DMS53 treated with DMSO at 0.1 percent for 48 hours (cell line): ENCODE measurements at regions not wholly inside any gene's neighbourhood (a gene's known extent, or its start where the extent isn't known, plus 50 kb on each side); places are given as distances from the start of the nearest gene placed in this dataset.
"Not testable (repeated sequence)": the region's sequence is repeated elsewhere in the genome, so short reads cannot be mapped to it uniquely, and the experiment has no call there.

Source experiments
- DNase-seq: peaks from one replicate; lab custom pipeline; 2025; ENCODE audit not compliant: unreplicated experiment; lab: John Stamatoyannopoulos, UW

DNA sequence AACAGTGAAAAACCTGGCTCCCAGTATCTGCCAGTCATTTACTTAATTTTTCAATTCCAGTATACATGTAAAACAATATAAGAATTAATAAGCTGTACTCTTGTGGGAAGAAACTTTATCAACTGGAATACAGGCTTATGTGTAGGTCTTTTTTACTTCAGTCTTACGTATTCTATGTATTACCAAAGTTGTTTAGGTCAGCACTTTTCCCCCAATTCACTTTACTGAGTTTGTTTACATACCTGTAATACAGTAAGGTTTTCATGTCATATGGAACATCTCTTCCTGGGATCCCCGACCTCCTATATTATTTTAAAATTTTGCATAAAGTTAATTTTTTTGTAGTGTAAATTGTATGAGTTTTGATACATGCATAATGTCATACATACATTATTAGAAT is 181.8 kb upstream of the OLFM3 start:
- no peak for DNase-seq

- peak; percentile 58 for DNase-seq
Observed at GRCh38 chr1:102174259-102174863, 177.6 kb upstream of the OLFM3 start.

GRCh38 chr1:102172200-102172599 is 175.5 kb upstream of the OLFM3 start:
- DNase-seq = no peak

- no peak for DNase-seq
Observed at GRCh38 chr1:102163799-102164198, 167.1 kb upstream of the OLFM3 start.

- no peak for DNase-seq
Observed at GRCh38 chr1:102151242-102151641, 154.5 kb upstream of the OLFM3 start.

- no peak for DNase-seq
Observed at GRCh38 chr1:102120910-102121309, 124.2 kb upstream of the OLFM3 start.

GRCh38 chr1:102118150-102118549 is 121.4 kb upstream of the OLFM3 start:
- no peak for DNase-seq

DNA sequence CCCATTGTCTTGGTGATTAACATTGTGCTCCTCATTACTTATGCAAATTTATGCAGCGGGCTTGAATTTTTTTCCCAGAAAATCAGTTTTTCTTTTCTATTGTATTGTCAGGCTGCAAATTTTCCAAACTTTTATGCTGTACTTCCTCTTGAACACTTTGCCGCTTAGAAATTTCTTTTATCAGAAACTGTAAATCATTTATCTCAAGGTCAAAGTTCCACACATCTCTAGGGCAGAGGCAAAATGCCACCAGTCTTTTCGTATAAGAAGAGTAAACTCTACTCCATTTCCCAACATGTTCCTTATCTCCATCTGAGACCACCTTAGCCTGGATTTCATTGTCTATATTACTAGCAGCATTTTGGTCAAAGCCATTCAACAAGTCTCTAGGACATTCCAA is 113.9 kb upstream of the OLFM3 start:
- DNase-seq = no peak

DNA sequence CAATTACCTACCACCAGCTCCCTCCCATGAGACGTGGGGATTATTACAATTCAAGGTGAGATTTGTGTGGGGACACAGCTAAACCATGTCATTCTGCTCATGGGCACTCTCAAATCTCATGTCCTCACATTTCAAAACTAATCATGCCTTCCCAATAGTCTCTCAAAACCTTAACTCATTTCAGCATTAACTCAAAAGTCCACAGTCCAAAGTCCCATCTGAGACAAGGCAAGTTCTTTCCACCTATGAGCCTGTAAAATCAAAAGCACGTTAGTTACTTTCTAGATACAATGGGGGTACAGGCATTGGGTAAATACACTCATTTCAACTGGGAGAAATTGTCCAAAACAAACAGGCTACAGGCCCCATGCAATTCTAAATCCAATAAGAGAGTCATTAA is 112.8 kb upstream of the OLFM3 start:
- DNase-seq = not testable (repeated sequence)

GRCh38 chr1:102107441-102107840 is 110.7 kb upstream of the OLFM3 start:
- DNase-seq = no peak

- no peak for DNase-seq
Observed at GRCh38 chr1:102105931-102106550, 109.3 kb upstream of the OLFM3 start.

- DNase-seq = no peak
Observed at GRCh38 chr1:102103646-102104045, 106.9 kb upstream of the OLFM3 start.

DNA sequence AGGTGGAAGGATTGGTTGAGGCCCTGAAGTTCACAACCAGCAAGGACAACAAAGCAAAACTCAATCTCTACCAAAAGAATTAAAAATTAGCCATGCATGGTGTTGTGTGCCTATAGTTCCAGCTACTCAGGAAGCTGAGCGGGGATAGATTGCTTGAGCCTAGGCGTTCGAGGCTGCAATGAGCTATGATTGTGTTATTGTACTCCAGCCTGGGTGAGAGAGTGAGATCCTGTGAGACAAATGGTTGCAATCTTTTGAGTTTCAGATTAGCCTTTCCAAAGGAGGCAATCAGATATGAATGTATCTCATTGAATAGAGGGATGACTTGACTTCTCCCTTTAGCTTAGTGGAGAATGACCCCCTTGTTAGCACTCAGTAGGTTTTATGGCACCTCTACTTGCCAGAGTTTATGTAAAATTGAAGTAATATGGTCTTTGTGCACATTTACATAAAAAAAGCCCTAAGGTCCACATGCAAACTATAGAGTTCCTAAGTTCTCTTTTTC is 105.6 kb upstream of the OLFM3 start:
- DNase-seq = no peak

DNA sequence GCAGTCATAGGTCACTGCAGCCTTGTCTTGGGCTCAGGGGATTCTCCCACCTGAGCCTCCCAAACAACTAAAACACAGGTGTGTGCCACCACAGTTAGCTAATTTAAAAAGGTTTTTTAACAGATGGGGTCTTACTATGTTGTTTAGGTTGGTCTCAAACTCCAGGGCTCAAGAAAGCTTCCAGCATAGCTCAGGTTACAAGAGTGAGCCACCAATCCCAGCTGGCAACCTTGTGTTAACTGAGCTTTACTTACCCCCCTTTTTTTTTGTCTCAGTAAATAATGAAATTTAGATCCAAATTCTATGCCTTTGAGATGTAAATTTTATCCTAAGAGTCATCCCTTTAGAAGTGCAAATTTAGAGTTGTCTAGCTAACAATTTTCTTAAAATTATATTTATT is 103.9 kb upstream of the OLFM3 start:
- DNase-seq = no peak

DNA sequence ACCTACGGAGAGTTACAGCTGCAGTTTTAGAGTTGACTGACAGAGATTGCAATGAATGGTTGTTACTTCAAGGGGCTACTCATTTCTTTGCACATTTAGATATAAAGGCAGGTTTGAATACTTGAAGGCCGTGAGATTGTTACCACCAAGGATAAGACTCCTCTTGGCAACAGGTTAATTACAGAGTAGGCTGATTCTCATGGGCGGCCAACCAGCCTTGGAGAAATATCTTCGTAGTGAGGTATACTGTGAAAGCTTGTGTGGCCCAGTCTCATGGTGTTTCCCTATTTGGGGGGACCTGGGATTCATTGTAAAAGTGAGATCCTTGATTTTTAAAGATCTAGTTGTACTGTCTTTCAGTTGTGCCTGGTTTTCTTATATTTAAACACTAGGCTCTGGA is 103.2 kb upstream of the OLFM3 start:
- DNase-seq = no peak

GRCh38 chr1:102098536-102098935 is 101.8 kb upstream of the OLFM3 start:
- no peak for DNase-seq

DNA sequence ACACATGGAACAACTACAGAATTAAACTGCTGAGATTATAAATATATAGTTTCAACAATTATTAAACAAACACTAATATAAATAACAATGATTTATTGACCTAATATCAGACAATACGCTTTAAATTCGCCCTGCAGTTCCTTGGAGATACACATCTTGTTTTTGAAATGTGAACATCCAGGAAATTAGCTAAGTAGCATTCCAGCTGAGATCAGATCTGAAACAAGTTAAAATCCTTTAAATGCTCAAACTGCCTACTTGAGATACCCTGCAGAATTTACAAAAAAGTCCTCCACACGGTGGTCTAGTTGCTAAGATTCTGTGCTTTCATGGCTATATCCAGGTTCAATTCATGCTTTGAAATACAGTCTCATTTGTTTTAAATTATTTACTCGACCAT is 101.4 kb upstream of the OLFM3 start:
- no peak for DNase-seq

GRCh38 chr1:102097451-102097850 is 100.7 kb upstream of the OLFM3 start:
- no peak for DNase-seq

DNA sequence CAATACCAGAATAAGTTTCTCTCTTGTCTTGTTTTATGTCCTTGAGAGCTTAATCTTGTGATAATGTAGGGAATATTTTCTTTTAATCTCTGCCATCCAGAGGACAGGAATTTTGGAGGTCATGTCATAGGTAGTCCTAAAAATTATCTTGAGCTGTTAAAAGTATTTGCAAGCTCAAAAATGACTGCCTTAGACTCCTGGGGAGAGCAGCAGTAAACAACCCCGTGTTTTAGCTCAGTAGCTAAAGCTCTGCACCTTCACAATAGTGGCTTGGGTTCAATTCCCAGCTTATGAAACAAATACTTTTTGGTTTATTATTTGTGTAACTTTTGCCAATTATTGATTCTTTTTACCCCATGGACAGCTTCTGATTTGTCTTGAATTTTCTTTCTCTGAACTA is 99.4 kb upstream of the OLFM3 start:
- DNase-seq = no peak

DNA sequence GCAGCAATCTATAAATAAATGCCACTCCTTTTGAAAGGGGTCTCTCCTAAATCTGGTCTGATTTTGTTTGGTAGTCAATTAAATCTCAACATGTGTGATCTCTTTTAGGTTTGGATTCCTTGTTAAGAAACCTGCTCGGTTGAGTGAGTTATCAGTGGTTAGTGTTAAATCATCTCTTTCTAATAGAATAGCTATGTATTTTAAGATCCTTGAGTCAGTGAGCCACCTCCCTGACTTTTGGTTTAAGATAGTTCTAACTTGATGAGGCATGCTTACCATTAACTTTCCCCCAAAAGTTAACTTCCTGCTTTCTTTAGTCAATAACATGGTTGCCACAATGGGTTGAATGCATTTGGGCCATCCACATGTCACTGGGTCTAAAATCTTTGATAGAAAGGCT is 93.1 kb upstream of the OLFM3 start:
- no peak for DNase-seq

- DNase-seq = no peak
Observed at GRCh38 chr1:102085896-102086295, 89.2 kb upstream of the OLFM3 start.

GRCh38 chr1:102084771-102085535 is 88.2 kb upstream of the OLFM3 start:
- no peak for DNase-seq
